NCI-H82 treated with DMSO at 0.1 percent for 48 hours (cell line): ENCODE measurements at regions not wholly inside any gene's neighbourhood (a gene's known extent, or its start where the extent isn't known, plus 50 kb on each side); places are given as distances from the start of the nearest gene placed in this dataset.
"Not testable (repeated sequence)": the region's sequence is repeated elsewhere in the genome, so short reads cannot be mapped to it uniquely, and the experiment has no call there.

ENCODE experiments used
- DNase-seq: peaks from one replicate; lab custom pipeline; 2025; ENCODE audit not compliant: unreplicated experiment; lab: John Stamatoyannopoulos, UW

- no peak for DNase-seq
Observed at GRCh38 chr1:244291236-244292201, 160.2 kb downstream of the ADSS2 start.

GRCh38 chr1:244294599-244295224 is 157.0 kb downstream of the ADSS2 start:
- no peak for DNase-seq

- no peak for DNase-seq
Observed at GRCh38 chr1:244296003-244296402, 155.7 kb downstream of the ADSS2 start.

GRCh38 chr1:244296447-244296846 is 155.3 kb downstream of the ADSS2 start:
- no peak for DNase-seq

- no peak for DNase-seq
Observed at GRCh38 chr1:244297087-244297486, 154.6 kb downstream of the ADSS2 start.

- no peak for DNase-seq
Observed at GRCh38 chr1:244297616-244298015, 154.1 kb downstream of the ADSS2 start.

GRCh38 chr1:244300029-244300375 is 151.7 kb downstream of the ADSS2 start:
- not testable (repeated sequence) for DNase-seq

GRCh38 chr1:244301595-244302130 is 150.0 kb downstream of the ADSS2 start:
- DNase-seq, result no peak

GRCh38 chr1:244302876-244303609 is 148.7 kb downstream of the ADSS2 start:
- no peak for DNase-seq

GRCh38 chr1:244303610-244303969 is 148.1 kb downstream of the ADSS2 start:
- no peak for DNase-seq

GRCh38 chr1:244304156-244304555 is 147.6 kb downstream of the ADSS2 start:
- no peak for DNase-seq

GRCh38 chr1:244304656-244305055 is 147.1 kb downstream of the ADSS2 start:
- DNase-seq, result no peak

- no peak for DNase-seq
Observed at GRCh38 chr1:244305776-244306341, 145.8 kb downstream of the ADSS2 start.

- no peak for DNase-seq
Observed at GRCh38 chr1:244306544-244306943, 145.2 kb downstream of the ADSS2 start.

- not testable (repeated sequence) for DNase-seq
Observed at GRCh38 chr1:244309191-244309590, 142.5 kb downstream of the ADSS2 start.

- DNase-seq, result no peak
Observed at GRCh38 chr1:244311784-244312532, 139.8 kb downstream of the ADSS2 start.

- no peak for DNase-seq
Observed at GRCh38 chr1:244313346-244313745, 138.4 kb downstream of the ADSS2 start.

GRCh38 chr1:244314921-244315559 is 136.7 kb downstream of the ADSS2 start:
- DNase-seq, result no peak

- DNase-seq, result no peak
Observed at GRCh38 chr1:244315996-244316395, 135.7 kb downstream of the ADSS2 start.

GRCh38 chr1:244316407-244316806 is 135.3 kb downstream of the ADSS2 start:
- no peak for DNase-seq
